ENCODE measurements at regions not wholly inside any gene's neighbourhood (a gene's known extent, or its start where the extent isn't known, plus 50 kb on each side); places are given as distances from the start of the nearest gene placed in this dataset.

- no peak for DNase-seq (ENCODE audit: low read depth)
- CTCF ChIA-PET = no interaction called here
- Histone ChIP-seq H3K36me3 (ENCODE audit: control insufficient read depth, insufficient read depth, low read length) (no peaks in the 10 kb centered on the region), H3K27me3 (ENCODE audit: control insufficient read depth, insufficient read depth, low read length) (no peaks in the 10 kb centered on the region), H3K4me3 (ENCODE audit: low read depth, low read length) (no peak overlapping the region)
- no peak for TF ChIP-seq CTCF (IDR thresholded peaks at IDR 0.05; ENCODE audit: insufficient read depth, low read depth, low read length)
- POLR2A ChIA-PET = no interaction called here
Observed at GRCh38 chr9:115267790-115268189, 149.8 kb upstream of the TNC start.

DNA sequence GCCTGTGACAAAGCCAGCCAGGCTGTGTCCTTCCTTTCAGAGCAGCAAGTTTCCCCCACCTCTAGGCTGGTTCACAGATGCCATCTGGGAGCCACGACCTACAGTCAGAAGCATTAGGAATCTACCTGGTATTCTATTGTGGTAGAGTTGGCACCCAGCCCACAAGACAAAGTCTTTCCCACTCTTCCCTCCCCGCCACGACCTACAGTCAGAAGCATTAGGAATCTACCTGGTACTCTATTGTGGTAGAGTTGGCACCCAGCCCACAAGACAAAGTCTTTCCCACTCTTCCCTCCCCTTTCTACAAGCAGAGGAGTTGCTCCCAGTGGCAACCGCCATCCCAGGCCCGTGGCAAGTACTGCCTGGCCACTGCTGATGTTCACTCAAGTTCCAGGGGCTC is 157.8 kb upstream of the TNC start:
- H3K36me3 ChIP-seq (ENCODE audit: control insufficient read depth, insufficient read depth, low read length) = no peaks in the 10 kb centered on the region
- no peak overlapping the region for H3K4me3 ChIP-seq (ENCODE audit: low read depth, low read length)
- no peak for DNase-seq (ENCODE audit: low read depth)
- ChIA-PET POLR2A (no interaction called here), CTCF (interaction anchor here (0.6 kb wide), 2 partner anchors 247 to 248 kb away, joined by 3 to 4 read pairs; no protein-coding TSS in a partner anchor)
- H3K27me3 ChIP-seq (ENCODE audit: control insufficient read depth, insufficient read depth, low read length) = no peaks in the 10 kb centered on the region
- TF ChIP-seq CTCF (IDR thresholded peaks at IDR 0.05; ENCODE audit: insufficient read depth, low read depth, low read length) = no peak

- TF ChIP-seq CTCF (IDR thresholded peaks at IDR 0.05; ENCODE audit: insufficient read depth, low read depth, low read length) = no peak
- Histone ChIP-seq H3K36me3 (ENCODE audit: control insufficient read depth, insufficient read depth, low read length) (no peaks in the 10 kb centered on the region), H3K4me3 (ENCODE audit: low read depth, low read length) (no peak overlapping the region), H3K27me3 (ENCODE audit: control insufficient read depth, insufficient read depth, low read length) (no peaks in the 10 kb centered on the region)
- POLR2A ChIA-PET = no interaction called here
- CTCF ChIA-PET = interaction anchor here (0.6 to 1.0 kb wide), 3 partner anchors 246 to 699 kb away, joined by 3 read pairs; no protein-coding TSS in a partner anchor
- no peak for DNase-seq (ENCODE audit: low read depth)
Observed at GRCh38 chr9:115276621-115277020, 158.7 kb upstream of the TNC start.

GRCh38 chr9:115277301-115277700 is 159.3 kb upstream of the TNC start:
- DNase-seq (ENCODE audit: low read depth) = no peak
- no peaks in the 10 kb centered on the region for H3K36me3 ChIP-seq (ENCODE audit: control insufficient read depth, insufficient read depth, low read length)
- CTCF ChIA-PET = interaction anchor here (0.6 to 1.0 kb wide), 2 partner anchors 210 to 249 kb away, joined by 3 read pairs; no protein-coding TSS in a partner anchor
- no peak overlapping the region for H3K4me3 ChIP-seq (ENCODE audit: low read depth, low read length)
- TF ChIP-seq CTCF (IDR thresholded peaks at IDR 0.05; ENCODE audit: insufficient read depth, low read depth, low read length) = no peak
- POLR2A ChIA-PET = no interaction called here
- no peaks in the 10 kb centered on the region for H3K27me3 ChIP-seq (ENCODE audit: control insufficient read depth, insufficient read depth, low read length)

- TF ChIP-seq CTCF (IDR thresholded peaks at IDR 0.05; ENCODE audit: insufficient read depth, low read depth, low read length) = no peak
- ChIA-PET CTCF (interaction anchor here (1.3 kb wide), 1 partner anchor 12 kb away, joined by 7 read pairs; no protein-coding TSS in a partner anchor), POLR2A (interaction anchor here (0.6 kb wide), 1 partner anchor 239 kb away, joined by 5 read pairs; no protein-coding TSS in a partner anchor)
- H3K4me3 ChIP-seq (ENCODE audit: low read depth, low read length) = no peak overlapping the region
- H3K36me3 ChIP-seq (ENCODE audit: control insufficient read depth, insufficient read depth, low read length) = no peaks in the 10 kb centered on the region
- no peak for DNase-seq (ENCODE audit: low read depth)
- no peaks in the 10 kb centered on the region for H3K27me3 ChIP-seq (ENCODE audit: control insufficient read depth, insufficient read depth, low read length)
Observed at GRCh38 chr9:115278326-115279035, 160.5 kb upstream of the TNC start.
